Astrocyte (in vitro differentiated cells and primary cell): ENCODE measurements at regions not wholly inside any gene's neighbourhood (a gene's known extent, or its start where the extent isn't known, plus 50 kb on each side); places are given as distances from the start of the nearest gene placed in this dataset.

Source experiments
- CTCF ChIP-seq: IDR thresholded peaks from 2 replicates; pipeline ENCODE4 v1.5.1; 2011; ENCODE audit warnings: low read depth, mild to moderate bottlenecking, inconsistent platforms, low read length, moderate library complexity; ENCODE audit not compliant: insufficient read depth
- EZH2 ChIP-seq: IDR thresholded peaks from 2 replicates; pipeline ENCODE4 v1.6.1; 2012; ENCODE audit warnings: mild to moderate bottlenecking, low read length, inconsistent platforms; ENCODE audit not compliant: insufficient read depth

- no peak for TF ChIP-seq EZH2
- TF ChIP-seq CTCF = no peak
Measured at GRCh38 chr1:98294127-98294526, 367.4 kb upstream of the SNX7 start.
